Stimulated activated CD8-positive, alpha-beta memory T cell treated with anti-CD3 and anti-CD28 coated beads, Interleukin-12 subunit alpha, Interleukin-12 subunit beta, amount 100 ng/mL, for 24 hours (primary cell): ENCODE measurements at regions not wholly inside any gene's neighbourhood (a gene's known extent, or its start where the extent isn't known, plus 50 kb on each side); places are given as distances from the start of the nearest gene placed in this dataset.

ENCODE experiments used
- DNase-seq: peaks from one replicate; pipeline ENCODE4 v3.0.0-alpha.2; 2020; ENCODE audit errors: extremely low read depth

- no peak for DNase-seq
Observed at GRCh38 chr11:127607487-127608085, 607.0 kb upstream of the KIRREL3 start.

GRCh38 chr11:127601578-127601977, 601.0 kb upstream of the KIRREL3 start:
- no peak for DNase-seq

- DNase-seq, result no peak
Observed at GRCh38 chr11:127600674-127601073, 600.1 kb upstream of the KIRREL3 start.

GRCh38 chr11:127598476-127598875, 597.9 kb upstream of the KIRREL3 start:
- no peak for DNase-seq

- no peak for DNase-seq
Observed at GRCh38 chr11:127596433-127596832, 595.9 kb upstream of the KIRREL3 start.

- DNase-seq, result no peak
Observed at GRCh38 chr11:127592371-127592770, 591.8 kb upstream of the KIRREL3 start.

- no peak for DNase-seq
Observed at GRCh38 chr11:127590314-127590713, 589.7 kb upstream of the KIRREL3 start.

- DNase-seq, result no peak
Observed at GRCh38 chr11:127588431-127588830, 587.9 kb upstream of the KIRREL3 start.

- no peak for DNase-seq
Observed at GRCh38 chr11:127587511-127587910, 586.9 kb upstream of the KIRREL3 start.

GRCh38 chr11:127576210-127576609, 575.6 kb upstream of the KIRREL3 start:
- no peak for DNase-seq

GRCh38 chr11:127574478-127574877, 573.9 kb upstream of the KIRREL3 start:
- DNase-seq, result no peak

- DNase-seq, result no peak
Observed at GRCh38 chr11:127568891-127569290, 568.3 kb upstream of the KIRREL3 start.

- no peak for DNase-seq
Observed at GRCh38 chr11:127567237-127567932, 566.8 kb upstream of the KIRREL3 start.

GRCh38 chr11:127564810-127565209, 564.2 kb upstream of the KIRREL3 start:
- no peak for DNase-seq

GRCh38 chr11:127559978-127560377, 559.4 kb upstream of the KIRREL3 start:
- no peak for DNase-seq

GRCh38 chr11:127552446-127552845, 551.9 kb upstream of the KIRREL3 start:
- no peak for DNase-seq

GRCh38 chr11:127531167-127531566, 530.6 kb upstream of the KIRREL3 start:
- DNase-seq, result no peak

GRCh38 chr11:127528297-127528696, 527.7 kb upstream of the KIRREL3 start:
- DNase-seq, result no peak

- DNase-seq, result no peak
Observed at GRCh38 chr11:127524618-127525017, 524.0 kb upstream of the KIRREL3 start.

GRCh38 chr11:127521413-127521812, 520.8 kb upstream of the KIRREL3 start:
- DNase-seq, result no peak

GRCh38 chr11:127507851-127508250, 507.3 kb upstream of the KIRREL3 start:
- no peak for DNase-seq

GRCh38 chr11:127506647-127507046, 506.1 kb upstream of the KIRREL3 start:
- DNase-seq, result no peak

GRCh38 chr11:127506126-127506525, 505.6 kb upstream of the KIRREL3 start:
- DNase-seq, result no peak

- no peak for DNase-seq
Observed at GRCh38 chr11:127496165-127496564, 495.6 kb upstream of the KIRREL3 start.
